ENCODE measurements at regions not wholly inside any gene's neighbourhood (a gene's known extent, or its start where the extent isn't known, plus 50 kb on each side); places are given as distances from the start of the nearest gene placed in this dataset.

DNA sequence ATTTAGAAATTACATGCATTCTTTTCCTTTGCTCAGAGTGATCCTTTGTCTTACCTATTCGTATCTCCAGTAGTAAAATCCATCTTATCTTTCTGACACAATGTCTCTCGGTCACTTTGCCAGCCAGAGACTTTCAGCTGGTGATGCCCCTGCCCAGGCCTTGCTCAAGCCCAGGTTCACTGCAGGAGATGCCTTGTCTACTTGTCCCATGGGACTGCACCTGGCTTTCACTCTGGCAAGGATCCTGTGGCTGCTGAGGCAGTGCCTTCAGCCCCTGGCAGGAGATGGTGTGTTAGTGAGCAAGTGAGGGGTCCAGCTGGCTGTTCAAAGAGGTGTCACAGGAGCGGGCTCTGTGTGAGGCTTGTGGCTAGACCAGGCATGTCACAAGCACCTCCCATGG lies 1268.9 kb downstream of the OTOL1 start:
- no peak for DNase-seq
- intact Hi-C loops (cut with micrococcal nuclease): no loop called here
- Histone ChIP-seq H3K4me3 (no peak overlapping the region), H3K4me1 (no peaks in the 10 kb centered on the region), H3K27ac (replicated peaks) (no peak overlapping the region), H3K9me3 (replicated peaks) (peaks cover 15% of the 10 kb centered on the region), H3K27me3 (ENCODE audit: low read depth) (no peaks in the 10 kb centered on the region), H3K36me3 (no peaks in the 10 kb centered on the region)
- TF ChIP-seq, protein P1, sequence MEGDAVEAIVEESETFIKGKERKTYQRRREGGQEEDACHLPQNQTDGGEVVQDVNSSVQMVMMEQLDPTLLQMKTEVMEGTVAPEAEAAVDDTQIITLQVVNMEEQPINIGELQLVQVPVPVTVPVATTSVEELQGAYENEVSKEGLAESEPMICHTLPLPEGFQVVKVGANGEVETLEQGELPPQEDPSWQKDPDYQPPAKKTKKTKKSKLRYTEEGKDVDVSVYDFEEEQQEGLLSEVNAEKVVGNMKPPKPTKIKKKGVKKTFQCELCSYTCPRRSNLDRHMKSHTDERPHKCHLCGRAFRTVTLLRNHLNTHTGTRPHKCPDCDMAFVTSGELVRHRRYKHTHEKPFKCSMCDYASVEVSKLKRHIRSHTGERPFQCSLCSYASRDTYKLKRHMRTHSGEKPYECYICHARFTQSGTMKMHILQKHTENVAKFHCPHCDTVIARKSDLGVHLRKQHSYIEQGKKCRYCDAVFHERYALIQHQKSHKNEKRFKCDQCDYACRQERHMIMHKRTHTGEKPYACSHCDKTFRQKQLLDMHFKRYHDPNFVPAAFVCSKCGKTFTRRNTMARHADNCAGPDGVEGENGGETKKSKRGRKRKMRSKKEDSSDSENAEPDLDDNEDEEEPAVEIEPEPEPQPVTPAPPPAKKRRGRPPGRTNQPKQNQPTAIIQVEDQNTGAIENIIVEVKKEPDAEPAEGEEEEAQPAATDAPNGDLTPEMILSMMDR (IDR thresholded peaks at IDR 0.05; ENCODE audit: borderline replicate concordance): no peak

DNA sequence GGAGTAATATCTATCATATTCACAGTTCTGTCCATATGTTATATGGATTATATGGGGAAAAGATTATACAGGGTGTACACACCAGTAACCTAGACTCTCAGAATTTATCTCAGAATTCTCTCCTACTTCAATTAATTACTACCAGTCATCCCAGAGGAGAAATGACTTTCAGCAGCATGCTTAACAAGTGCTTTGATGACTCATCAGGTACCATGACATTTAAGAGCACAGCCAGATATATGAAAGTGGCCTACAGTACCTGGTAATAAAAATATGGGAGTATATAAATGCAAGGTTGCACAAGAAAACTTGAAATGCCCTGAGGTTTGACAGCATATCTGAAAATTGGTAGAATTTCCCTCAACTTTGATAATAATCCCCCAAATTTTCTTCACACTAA lies 1273.0 kb downstream of the OTOL1 start:
- intact Hi-C loops (cut with micrococcal nuclease): no loop called here
- no peak overlapping the region for H3K4me3 ChIP-seq
- DNase-seq: no peak

DNA sequence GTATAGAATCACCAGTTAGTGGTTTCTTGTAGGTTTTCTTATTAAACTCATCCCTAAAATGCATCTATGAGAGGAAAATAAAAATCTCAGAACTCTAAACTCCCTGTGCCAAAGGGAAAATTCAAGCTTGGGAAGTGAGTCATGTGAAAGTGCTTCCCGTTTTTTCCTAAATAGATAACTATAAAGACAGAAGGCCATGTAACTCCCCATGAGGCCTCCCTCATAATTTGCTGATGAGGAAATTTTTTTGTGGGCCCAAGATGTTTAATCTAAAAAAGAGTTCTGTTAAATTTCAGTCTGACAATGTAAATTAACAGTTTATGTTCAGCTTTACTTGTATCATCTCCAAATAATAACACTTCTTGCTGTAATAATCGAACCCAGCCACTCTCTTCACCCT lies 1273.9 kb downstream of the OTOL1 start:
- TF ChIP-seq, protein P1 (IDR thresholded peaks at IDR 0.05; ENCODE audit: borderline replicate concordance): no peak
- H3K36me3 ChIP-seq: no peaks in the 10 kb centered on the region
- no peak overlapping the region for H3K4me3 ChIP-seq
- no peaks in the 10 kb centered on the region for H3K4me1 ChIP-seq
- intact Hi-C loops (cut with micrococcal nuclease): no loop called here
- H3K9me3 ChIP-seq (replicated peaks): peaks cover 10% of the 10 kb centered on the region
- H3K27ac ChIP-seq (replicated peaks): no peak overlapping the region
- no peak for DNase-seq
- no peaks in the 10 kb centered on the region for H3K27me3 ChIP-seq (ENCODE audit: low read depth)

More for the DNA sequence above, 1273.0 kb downstream of the OTOL1 start:
- TF ChIP-seq, protein P1 (IDR thresholded peaks at IDR 0.05; ENCODE audit: borderline replicate concordance): no peak
- Histone ChIP-seq H3K4me1 (no peaks in the 10 kb centered on the region), H3K36me3 (no peaks in the 10 kb centered on the region), H3K27ac (replicated peaks) (no peak overlapping the region), H3K9me3 (replicated peaks) (peaks cover 15% of the 10 kb centered on the region), H3K27me3 (ENCODE audit: low read depth) (no peaks in the 10 kb centered on the region)

DNA sequence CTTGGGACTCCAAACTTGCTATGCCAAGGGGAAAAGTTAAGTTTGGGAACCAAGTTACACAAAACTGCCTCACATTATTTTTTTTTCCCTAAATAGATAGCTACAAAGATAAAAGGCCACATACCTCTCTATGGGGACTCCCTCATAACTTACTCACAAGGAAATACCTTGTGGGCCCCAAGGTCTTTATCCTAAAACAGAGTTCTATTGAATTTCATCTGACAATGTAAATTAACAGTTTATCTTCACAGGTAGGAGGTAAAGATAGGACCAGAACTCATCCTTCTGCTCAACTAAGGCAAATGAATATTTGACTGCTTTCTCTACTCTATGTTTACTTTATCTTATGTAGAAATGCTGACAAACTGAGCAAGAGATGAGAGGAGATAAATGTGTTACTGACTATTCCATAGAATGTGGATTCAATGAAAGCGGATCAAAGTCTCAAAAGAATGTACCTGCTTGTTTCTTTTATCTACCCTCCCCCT lies 1278.0 kb downstream of the OTOL1 start:
- Histone ChIP-seq H3K36me3 (no peaks in the 10 kb centered on the region), H3K27me3 (ENCODE audit: low read depth) (no peaks in the 10 kb centered on the region), H3K27ac (replicated peaks) (no peak overlapping the region), H3K9me3 (replicated peaks) (no peaks in the 10 kb centered on the region), H3K4me1 (no peaks in the 10 kb centered on the region), H3K4me3 (no peak overlapping the region)
- intact Hi-C loops (cut with micrococcal nuclease): no loop called here
- TF ChIP-seq, protein P1 (IDR thresholded peaks at IDR 0.05; ENCODE audit: borderline replicate concordance): no peak
- DNase-seq: no peak

DNA sequence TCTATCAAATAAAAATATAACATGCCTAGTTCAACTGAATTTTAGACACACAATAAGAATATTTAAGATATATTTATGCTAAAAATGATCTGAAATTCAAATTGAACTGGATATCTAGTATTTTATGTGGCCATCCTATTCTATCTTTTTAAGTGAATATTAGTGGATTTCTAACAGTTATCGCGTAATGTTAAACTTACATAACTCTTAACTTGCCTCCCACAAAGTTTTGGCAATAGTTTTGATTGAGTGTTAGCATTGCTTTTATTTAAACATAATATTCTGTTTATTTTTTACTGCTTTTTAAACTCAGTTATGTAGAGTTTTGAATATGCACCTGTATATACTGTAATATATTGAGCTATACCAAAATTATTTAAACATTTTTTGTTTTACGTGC lies 1279.5 kb downstream of the OTOL1 start:
- no peak for DNase-seq
- H3K27ac ChIP-seq (replicated peaks): no peak overlapping the region
- H3K36me3 ChIP-seq: no peaks in the 10 kb centered on the region
- no peak overlapping the region for H3K4me3 ChIP-seq
- TF ChIP-seq, protein P1 (IDR thresholded peaks at IDR 0.05; ENCODE audit: borderline replicate concordance): no peak
- H3K4me1 ChIP-seq: no peaks in the 10 kb centered on the region
- H3K27me3 ChIP-seq (ENCODE audit: low read depth): no peaks in the 10 kb centered on the region
- no peaks in the 10 kb centered on the region for H3K9me3 ChIP-seq (replicated peaks)
- intact Hi-C loops (cut with micrococcal nuclease): no loop called here

DNA sequence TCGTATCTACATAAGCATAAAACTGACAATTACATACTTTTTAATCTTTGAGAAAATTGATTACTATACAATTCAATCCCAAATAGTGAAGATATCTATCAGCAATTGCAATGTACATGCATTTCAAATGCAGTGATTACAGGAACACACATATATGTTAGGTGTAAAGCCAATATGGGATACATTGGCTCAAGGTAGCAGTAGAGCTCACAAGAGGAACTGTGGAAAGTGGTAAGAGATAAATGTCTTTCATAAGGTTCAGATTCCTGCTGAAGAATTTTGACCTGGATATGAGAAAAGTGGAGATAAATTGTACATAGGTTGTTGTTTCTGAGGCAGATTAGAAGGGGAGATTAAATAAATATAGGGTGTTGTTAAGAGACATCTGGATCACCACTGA lies 1280.5 kb downstream of the OTOL1 start:
- H3K27me3 ChIP-seq (ENCODE audit: low read depth): no peaks in the 10 kb centered on the region
- no peak overlapping the region for H3K4me3 ChIP-seq
- no peaks in the 10 kb centered on the region for H3K36me3 ChIP-seq
- intact Hi-C loops (cut with micrococcal nuclease): no loop called here
- DNase-seq: no peak
- TF ChIP-seq, protein P1 (IDR thresholded peaks at IDR 0.05; ENCODE audit: borderline replicate concordance): no peak
- no peak overlapping the region for H3K27ac ChIP-seq (replicated peaks)
- no peaks in the 10 kb centered on the region for H3K9me3 ChIP-seq (replicated peaks)
- H3K4me1 ChIP-seq: no peaks in the 10 kb centered on the region
